T-cell (primary cell): ENCODE measurements at regions not wholly inside any gene's neighbourhood (a gene's known extent, or its start where the extent isn't known, plus 50 kb on each side); places are given as distances from the start of the nearest gene placed in this dataset.

Experiments used
- ATAC-seq, 4 experiments: fragments of 200-7000 bp in 3 of 4; fragments of 150-1000 bp in 1 of 4; cut with Tn5 transposase; replicated peaks in 1 of 4; 1 replicate in 3 of 4; 2 replicates in 1 of 4; pipeline ENCODE4 v1.10.0; 2021; ENCODE audit warnings: moderate library complexity in 3 of 4, mild to moderate bottlenecking in 2 of 4, moderate number of reproducible peaks in 1 of 4
- CTCF ChIA-PET, 2 donors: fragments of 300-600 bp; sonication (Branson Sonifier 250); formaldehyde crosslinking; loops; one replicate each; lab custom pipeline; 2022; ENCODE audit warnings: antibody characterized with exemption in 2 of 2; lab: Charles Lee
- POLR2A ChIA-PET, 2 donors: fragments of 300-600 bp; sonication (Branson Sonifier 250); formaldehyde crosslinking; loops; one replicate each; lab custom pipeline; 2022; ENCODE audit warnings: antibody characterized with exemption in 2 of 2; lab: Charles Lee
- DNase-seq, 35 experiments: peaks; one replicate each; pipeline versions ENCODE4 v3.0.0 to v3.0.0-alpha.2; 2013 to 2023
- H3K27ac ChIP-seq: one replicate; pipeline ENCODE4 v1.5.1; 2013; ENCODE audit warnings: low read length
- H3K27me3 ChIP-seq, 2 experiments: replicated peaks in 1 of 2; 1 replicate in 1 of 2; 2 replicates in 1 of 2; pipeline versions ENCODE4 v1.6.1 to v1.7.0; 2013; ENCODE audit warnings: low read length in 1 of 2, mixed read lengths in 1 of 2; ENCODE audit not compliant: control insufficient read depth in 2 of 2, insufficient read depth in 2 of 2; ENCODE audit errors: extremely low read depth in 1 of 2
- H3K36me3 ChIP-seq, 2 donors: 1 replicate in 1 of 2; 2 replicates in 1 of 2; pipeline versions ENCODE4 v1.6.1 to v1.7.0; 2013; ENCODE audit warnings: low read length in 1 of 2; ENCODE audit not compliant: control insufficient read depth in 2 of 2, insufficient read depth in 1 of 2; ENCODE audit errors: extremely low read depth in 1 of 2
- H3K4me1 ChIP-seq, 2 experiments: 1 replicate in 1 of 2; 2 replicates in 1 of 2; pipeline versions ENCODE4 v1.6.1 to v1.7.0; 2013; ENCODE audit warnings: low read length in 2 of 2, mixed read lengths in 1 of 2; ENCODE audit not compliant: insufficient read depth in 2 of 2, control insufficient read depth in 1 of 2; ENCODE audit errors: extremely low read depth in 1 of 2
- H3K4me3 ChIP-seq, 2 donors: 1 replicate in 1 of 2; 2 replicates in 1 of 2; pipeline versions ENCODE4 v1.5.1 to v1.7.0; 2013; ENCODE audit warnings: mild to moderate bottlenecking in 2 of 2, low read length in 1 of 2, moderate library complexity in 1 of 2; ENCODE audit not compliant: control insufficient read depth in 1 of 2; ENCODE audit errors: extremely low read depth in 1 of 2
- H3K9me3 ChIP-seq: 2 replicates; pipeline ENCODE4 v1.7.0; 2013
- H3K27ac Mint-ChIP-seq, 2 donors: one replicate each; pipeline ENCODE4 v1.8.0; 2020 to 2021; ENCODE audit warnings: mild to moderate bottlenecking in 2 of 2, mixed read lengths in 2 of 2
- H3K27me3 Mint-ChIP-seq, 2 donors: one replicate each; pipeline ENCODE4 v1.8.0; 2021 to 2022; ENCODE audit warnings: mixed read lengths in 2 of 2
- H3K36me3 Mint-ChIP-seq: one replicate; pipeline ENCODE4 v1.8.0; 2021; ENCODE audit warnings: mixed read lengths
- H3K4me1 Mint-ChIP-seq, 3 donors: one replicate each; pipeline ENCODE4 v1.8.0; 2020 to 2022; ENCODE audit warnings: mixed read lengths in 3 of 3, mild to moderate bottlenecking in 1 of 3
- H3K4me3 Mint-ChIP-seq, 3 donors: one replicate each; pipeline ENCODE4 v1.8.0; 2020 to 2022; ENCODE audit warnings: mild to moderate bottlenecking in 3 of 3, mixed read lengths in 3 of 3, moderate library complexity in 3 of 3
- H3K9me3 Mint-ChIP-seq, 3 donors: one replicate each; pipeline ENCODE4 v1.8.0; 2020 to 2022; ENCODE audit warnings: mixed read lengths in 3 of 3
- WGBS: methylation state at CpG from one replicate; pipeline ENCODE4 v1.1.5; 2013; ENCODE audit warnings: missing lambda C conversion rate; ENCODE audit not compliant: insufficient coverage; 5-methylcytosine and 5-hydroxymethylcytosine counted together

GRCh38 chr18:8965398-8965797, 137.1 kb upstream of the NDUFV2 start:
- no peaks in the 10 kb centered on the region for H3K4me1 Mint-ChIP-seq
- H3K27ac Mint-ChIP-seq: no peak overlapping the region
- ATAC-seq (no peak), DNase-seq (no peak)
- H3K4me1 ChIP-seq: no peaks in the 10 kb centered on the region
- H3K4me3 ChIP-seq: no peak overlapping the region
- H3K9me3 Mint-ChIP-seq: no peaks in the 10 kb centered on the region
- POLR2A ChIA-PET: no interaction called here
- peaks cover 0 to 11% of the 10 kb centered on the region in 2 experiments for H3K27me3 ChIP-seq
- no peaks in the 10 kb centered on the region for H3K36me3 ChIP-seq
- H3K27me3 Mint-ChIP-seq: peaks cover 2 to 4% of the 10 kb centered on the region in 2 donors
- no peak overlapping the region for H3K27ac ChIP-seq
- WGBS: 90% methylated on average over 8 of the region's 8 CpGs
- H3K4me3 Mint-ChIP-seq: no peak overlapping the region
- CTCF ChIA-PET: no interaction called here
- H3K36me3 Mint-ChIP-seq: no peaks in the 10 kb centered on the region
- H3K9me3 ChIP-seq: no peaks in the 10 kb centered on the region

GRCh38 chr18:8966821-8967220, 135.7 kb upstream of the NDUFV2 start:
- Histone ChIP-seq H3K27ac (no peak overlapping the region), H3K9me3 (no peaks in the 10 kb centered on the region), H3K4me1 (no peaks in the 10 kb centered on the region), H3K27me3 (peaks cover 0 to 11% of the 10 kb centered on the region in 2 experiments), H3K4me3 (no peak overlapping the region), H3K36me3 (no peaks in the 10 kb centered on the region)
- CTCF ChIA-PET: no interaction called here
- H3K9me3 Mint-ChIP-seq: no peaks in the 10 kb centered on the region
- WGBS: no CpG with 5 or more reads among the region's 3 CpGs
- no peaks in the 10 kb centered on the region for H3K36me3 Mint-ChIP-seq
- POLR2A ChIA-PET: no interaction called here
- no peak overlapping the region for H3K4me3 Mint-ChIP-seq
- H3K4me1 Mint-ChIP-seq: no peaks in the 10 kb centered on the region
- H3K27ac Mint-ChIP-seq: no peak overlapping the region
- no peak for DNase-seq
- no peak for ATAC-seq
- H3K27me3 Mint-ChIP-seq: peaks cover 2 to 4% of the 10 kb centered on the region in 2 donors

DNA sequence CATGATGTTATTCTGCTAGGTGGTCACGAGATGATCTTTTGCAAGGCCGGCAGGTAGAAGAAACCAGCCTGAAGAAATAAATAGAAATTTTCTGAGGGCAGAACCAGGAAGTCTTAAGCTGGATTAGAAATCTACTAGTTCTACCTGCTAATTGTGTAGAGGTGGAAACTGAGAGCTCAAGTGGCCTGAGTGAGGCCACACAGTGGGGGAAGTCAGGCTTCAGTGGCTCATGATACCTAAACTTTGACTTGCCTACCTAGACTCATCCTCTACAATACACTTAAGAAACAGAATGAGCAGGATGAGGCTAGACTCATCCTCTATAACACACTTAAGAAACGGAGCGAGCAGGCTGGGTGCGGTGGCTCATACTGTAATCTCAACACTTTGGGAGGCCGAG, 134.9 kb upstream of the NDUFV2 start:
- no peak for ATAC-seq
- DNase-seq: no peak
- WGBS: no CpG with 5 or more reads among the region's 6 CpGs
- ChIA-PET CTCF (no interaction called here), POLR2A (no interaction called here)
- H3K27me3 ChIP-seq: peaks cover 0 to 11% of the 10 kb centered on the region in 2 experiments
- Mint-ChIP-seq H3K27ac (no peak overlapping the region), H3K27me3 (peaks cover 2 to 4% of the 10 kb centered on the region in 2 donors), H3K36me3 (no peaks in the 10 kb centered on the region), H3K4me3 (no peak overlapping the region), H3K9me3 (no peaks in the 10 kb centered on the region), H3K4me1 (no peaks in the 10 kb centered on the region)
- H3K4me1 ChIP-seq: no peaks in the 10 kb centered on the region
- H3K27ac ChIP-seq: no peak overlapping the region
- H3K9me3 ChIP-seq: no peaks in the 10 kb centered on the region
- no peak overlapping the region for H3K4me3 ChIP-seq
- H3K36me3 ChIP-seq: no peaks in the 10 kb centered on the region

- no peak overlapping the region for H3K27ac ChIP-seq
- DNase-seq: no peak
- H3K36me3 ChIP-seq: no peaks in the 10 kb centered on the region
- ChIA-PET POLR2A (no interaction called here), CTCF (no interaction called here)
- WGBS: 38% methylated on average over 2 of the region's 4 CpGs
- Mint-ChIP-seq H3K36me3 (no peaks in the 10 kb centered on the region), H3K9me3 (no peaks in the 10 kb centered on the region), H3K27me3 (peaks cover 5 to 17% of the 10 kb centered on the region in 2 donors), H3K4me1 (no peaks in the 10 kb centered on the region), H3K4me3 (no peak overlapping the region), H3K27ac (no peak overlapping the region)
- H3K9me3 ChIP-seq: no peaks in the 10 kb centered on the region
- no peak for ATAC-seq
- H3K27me3 ChIP-seq: peaks cover 0 to 11% of the 10 kb centered on the region in 2 experiments
- no peaks in the 10 kb centered on the region for H3K4me1 ChIP-seq
- no peak overlapping the region for H3K4me3 ChIP-seq
These were observed 132.7 kb upstream of the NDUFV2 start for GRCh38 chr18:8969639-8970390.

- no peaks in the 10 kb centered on the region for H3K36me3 ChIP-seq
- WGBS: 74% methylated on average over 5 of the region's 6 CpGs
- no peak for DNase-seq
- no peaks in the 10 kb centered on the region for H3K9me3 Mint-ChIP-seq
- H3K27me3 ChIP-seq: peaks cover 0 to 6% of the 10 kb centered on the region in 2 experiments
- no peaks in the 10 kb centered on the region for H3K36me3 Mint-ChIP-seq
- H3K27ac ChIP-seq: no peak overlapping the region
- no peak overlapping the region for H3K27ac Mint-ChIP-seq
- no peaks in the 10 kb centered on the region for H3K4me1 Mint-ChIP-seq
- peaks cover 5 to 17% of the 10 kb centered on the region in 2 donors for H3K27me3 Mint-ChIP-seq
- CTCF ChIA-PET: no interaction called here
- H3K4me3 ChIP-seq: no peak overlapping the region
- no peak for ATAC-seq
- H3K9me3 ChIP-seq: no peaks in the 10 kb centered on the region
- no peak overlapping the region for H3K4me3 Mint-ChIP-seq
- POLR2A ChIA-PET: no interaction called here
- no peaks in the 10 kb centered on the region for H3K4me1 ChIP-seq
These were observed 131.7 kb upstream of the NDUFV2 start for GRCh38 chr18:8970843-8971242.

DNA sequence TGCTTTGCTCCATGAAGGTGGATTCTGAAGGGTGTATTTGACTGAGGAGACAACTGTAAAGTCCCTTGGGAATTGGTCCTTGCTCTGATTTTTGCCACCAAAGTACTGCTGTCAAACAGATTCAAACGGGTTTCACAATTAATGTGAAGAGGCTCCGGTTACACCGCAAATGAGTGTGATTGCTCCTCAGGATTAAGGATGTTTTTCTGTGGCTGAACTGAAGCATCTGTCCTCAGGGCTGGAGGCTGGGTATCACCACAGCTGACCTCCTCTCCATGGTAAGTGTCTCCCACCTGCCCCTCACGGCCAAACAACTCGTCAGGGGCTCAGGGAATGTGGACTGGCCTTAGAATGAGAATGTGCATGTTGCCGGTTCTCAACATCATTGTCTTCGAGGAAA, 130.4 kb upstream of the NDUFV2 start:
- 91% methylated on average over 6 of the region's 7 CpGs for WGBS
- Mint-ChIP-seq H3K36me3 (no peaks in the 10 kb centered on the region), H3K9me3 (no peaks in the 10 kb centered on the region), H3K27me3 (peaks cover 5 to 17% of the 10 kb centered on the region in 2 donors), H3K4me1 (no peaks in the 10 kb centered on the region), H3K4me3 (no peak overlapping the region), H3K27ac (no peak overlapping the region)
- CTCF ChIA-PET: no interaction called here
- DNase-seq (no peak), ATAC-seq (no peak)
- Histone ChIP-seq H3K27me3 (peaks cover 0 to 6% of the 10 kb centered on the region in 2 experiments), H3K4me1 (no peaks in the 10 kb centered on the region), H3K4me3 (no peak overlapping the region), H3K27ac (no peak overlapping the region), H3K36me3 (no peaks in the 10 kb centered on the region), H3K9me3 (no peaks in the 10 kb centered on the region)
- POLR2A ChIA-PET: no interaction called here
